ENCODE measurements at regions not wholly inside any gene's neighbourhood (a gene's known extent, or its start where the extent isn't known, plus 50 kb on each side); places are given as distances from the start of the nearest gene placed in this dataset.

- Histone ChIP-seq H3K4me1 (no peaks in the 10 kb centered on the region), H3K9me3 (no peaks in the 10 kb centered on the region), H3K27me3 (no peaks in the 10 kb centered on the region), H3K4me3 (no peak overlapping the region), H3K36me3 (no peaks in the 10 kb centered on the region), H3K27ac (no peak overlapping the region)
- intact Hi-C loops (cut with DNase I), result no loop called here
- TF ChIP-seq, protein P1, sequence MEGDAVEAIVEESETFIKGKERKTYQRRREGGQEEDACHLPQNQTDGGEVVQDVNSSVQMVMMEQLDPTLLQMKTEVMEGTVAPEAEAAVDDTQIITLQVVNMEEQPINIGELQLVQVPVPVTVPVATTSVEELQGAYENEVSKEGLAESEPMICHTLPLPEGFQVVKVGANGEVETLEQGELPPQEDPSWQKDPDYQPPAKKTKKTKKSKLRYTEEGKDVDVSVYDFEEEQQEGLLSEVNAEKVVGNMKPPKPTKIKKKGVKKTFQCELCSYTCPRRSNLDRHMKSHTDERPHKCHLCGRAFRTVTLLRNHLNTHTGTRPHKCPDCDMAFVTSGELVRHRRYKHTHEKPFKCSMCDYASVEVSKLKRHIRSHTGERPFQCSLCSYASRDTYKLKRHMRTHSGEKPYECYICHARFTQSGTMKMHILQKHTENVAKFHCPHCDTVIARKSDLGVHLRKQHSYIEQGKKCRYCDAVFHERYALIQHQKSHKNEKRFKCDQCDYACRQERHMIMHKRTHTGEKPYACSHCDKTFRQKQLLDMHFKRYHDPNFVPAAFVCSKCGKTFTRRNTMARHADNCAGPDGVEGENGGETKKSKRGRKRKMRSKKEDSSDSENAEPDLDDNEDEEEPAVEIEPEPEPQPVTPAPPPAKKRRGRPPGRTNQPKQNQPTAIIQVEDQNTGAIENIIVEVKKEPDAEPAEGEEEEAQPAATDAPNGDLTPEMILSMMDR (IDR thresholded peaks at IDR 0.05), result no peak
- no peak for DNase-seq
- 87 to 91% methylated on average over 5 of the region's 5 CpGs for WGBS, 2 donors
- no peak for ATAC-seq
Observed at GRCh38 chr6:15077961-15078360, 167.9 kb upstream of the JARID2 start.

- no peak overlapping the region for H3K4me3 ChIP-seq
- no peak for DNase-seq
- no peaks in the 10 kb centered on the region for H3K27me3 ChIP-seq
- 60 to 69% methylated on average over 7 of the region's 7 CpGs for WGBS, 2 donors
- TF ChIP-seq, protein P1 (IDR thresholded peaks at IDR 0.05), result no peak
- H3K27ac ChIP-seq, result no peak overlapping the region
- no peak for ATAC-seq
- no peaks in the 10 kb centered on the region for H3K4me1 ChIP-seq
- H3K9me3 ChIP-seq, result no peaks in the 10 kb centered on the region
- intact Hi-C loops (cut with DNase I), result no loop called here
- no peaks in the 10 kb centered on the region for H3K36me3 ChIP-seq
Observed at GRCh38 chr6:15079288-15079817, 166.5 kb upstream of the JARID2 start.

DNA sequence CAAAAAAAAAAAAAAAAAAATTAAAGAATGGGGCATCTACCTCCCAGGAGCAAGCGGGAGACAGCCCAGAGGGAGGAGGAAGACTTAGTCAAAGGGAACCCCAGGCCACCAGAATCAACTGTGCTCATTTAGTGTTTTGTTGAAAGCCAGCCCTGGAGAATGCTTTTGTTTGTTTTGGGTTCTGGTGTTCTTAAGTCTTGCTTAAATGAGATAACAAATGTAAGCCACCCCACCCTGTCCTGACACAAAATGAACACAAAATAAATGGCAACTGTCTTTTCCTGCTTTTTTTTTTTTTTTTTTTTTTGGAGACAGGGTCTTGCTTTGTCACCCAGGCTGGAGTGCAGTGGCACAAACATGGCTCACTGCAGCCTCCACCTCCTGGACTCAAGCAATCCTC is 165.0 kb upstream of the JARID2 start:
- intact Hi-C loops (cut with DNase I), result no loop called here
- no peaks in the 10 kb centered on the region for H3K36me3 ChIP-seq
- no peak overlapping the region for H3K4me3 ChIP-seq
- H3K4me1 ChIP-seq, result peaks cover 0 to 2% (median 0%) of the 10 kb centered on the region in 9 donors
- TF ChIP-seq, protein P1 (IDR thresholded peaks at IDR 0.05), result no peak
- 83 to 88% methylated on average over 1 of the region's 1 CpG for WGBS, 2 donors
- DNase-seq, result no peak
- no peak overlapping the region for H3K27ac ChIP-seq
- ATAC-seq, result no peak
- no peaks in the 10 kb centered on the region for H3K9me3 ChIP-seq
- no peaks in the 10 kb centered on the region for H3K27me3 ChIP-seq

DNA sequence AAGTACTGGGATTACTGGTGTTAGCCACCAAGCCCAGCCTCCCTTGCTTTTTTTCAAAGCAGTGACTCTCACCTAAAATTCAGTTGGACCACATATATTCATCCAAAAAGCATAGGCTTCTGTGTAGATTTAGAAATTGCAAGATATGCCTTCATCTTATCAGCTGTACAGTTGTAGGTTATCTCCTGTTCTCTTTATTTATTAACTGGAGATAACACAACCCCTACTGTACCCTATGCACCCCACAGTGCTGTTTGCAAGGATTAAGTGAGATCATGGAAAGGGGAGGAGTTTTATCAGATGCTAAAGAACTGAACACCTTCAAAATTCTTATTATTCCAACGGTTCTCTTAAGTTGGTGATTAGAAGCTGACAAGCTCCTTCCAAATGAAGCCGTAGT is 164.4 kb upstream of the JARID2 start:
- ATAC-seq (no peak), DNase-seq (no peak)
- peaks cover 0 to 8% (median 0%) of the 10 kb centered on the region in 9 donors for H3K4me1 ChIP-seq
- TF ChIP-seq, protein P1 (IDR thresholded peaks at IDR 0.05), result no peak
- no peaks in the 10 kb centered on the region for H3K27me3 ChIP-seq
- no peaks in the 10 kb centered on the region for H3K36me3 ChIP-seq
- no peak overlapping the region for H3K4me3 ChIP-seq
- no peaks in the 10 kb centered on the region for H3K9me3 ChIP-seq
- H3K27ac ChIP-seq, result no peak overlapping the region
- intact Hi-C loops (cut with DNase I), result no loop called here
- WGBS, 2 donors, result 81 to 86% methylated on average over 2 of the region's 2 CpGs
